ENCODE measurements at regions not wholly inside any gene's neighbourhood (a gene's known extent, or its start where the extent isn't known, plus 50 kb on each side); places are given as distances from the start of the nearest gene placed in this dataset.

GRCh38 chr13:68888832-68889231 is 1218.8 kb upstream of the ATXN8OS start:
- TF ChIP-seq CTCF (IDR thresholded peaks at IDR 0.05; ENCODE audit: low read length) = no peak
- TF ChIP-seq EZH2 (optimal IDR thresholded peaks at IDR 0.05; ENCODE audit: low read depth, low read length) = no peak
